ENCODE measurements at regions not wholly inside any gene's neighbourhood (a gene's known extent, or its start where the extent isn't known, plus 50 kb on each side); places are given as distances from the start of the nearest gene placed in this dataset.

GRCh38 chr4:141972950-141973349, 336.6 kb downstream of the IL15 start:
- no peaks in the 10 kb centered on the region for H3K4me1 ChIP-seq (ENCODE audit: insufficient read depth, low read length)
- no peaks in the 10 kb centered on the region for H3K27me3 ChIP-seq (ENCODE audit: insufficient read depth, low read length)
- no peaks in the 10 kb centered on the region for H3K36me3 ChIP-seq (ENCODE audit: insufficient read depth, low read length)
- no peak overlapping the region for H3K4me3 ChIP-seq (ENCODE audit: low read length)
- H3K9me3 ChIP-seq (ENCODE audit: low read length), result peaks cover 2% of the 10 kb centered on the region
- H2AFZ ChIP-seq (ENCODE audit: low read depth, low read length), result no peak overlapping the region
